ENCODE measurements at regions not wholly inside any gene's neighbourhood (a gene's known extent, or its start where the extent isn't known, plus 50 kb on each side); places are given as distances from the start of the nearest gene placed in this dataset.

- DNase-seq (ENCODE audit: low read depth): no peak
Observed at GRCh38 chr4:3852309-3852708, 86.1 kb downstream of the ADRA2C start.

GRCh38 chr4:3852711-3853110 lies 86.5 kb downstream of the ADRA2C start:
- no peak for DNase-seq (ENCODE audit: low read depth)

- DNase-seq (ENCODE audit: low read depth): no peak
Observed at GRCh38 chr4:3853388-3854035, 87.3 kb downstream of the ADRA2C start.

GRCh38 chr4:3854661-3855060 lies 88.5 kb downstream of the ADRA2C start:
- no peak for DNase-seq (ENCODE audit: low read depth)

GRCh38 chr4:3855646-3856045 lies 89.5 kb downstream of the ADRA2C start:
- DNase-seq (ENCODE audit: low read depth): no peak

- no peak for DNase-seq (ENCODE audit: low read depth)
Observed at GRCh38 chr4:3856604-3857204, 90.5 kb downstream of the ADRA2C start.

GRCh38 chr4:3857269-3857926 lies 91.2 kb downstream of the ADRA2C start:
- DNase-seq (ENCODE audit: low read depth): no peak

GRCh38 chr4:3858046-3858730 lies 92.0 kb downstream of the ADRA2C start:
- DNase-seq (ENCODE audit: low read depth): no peak

GRCh38 chr4:3858765-3859388 lies 92.7 kb downstream of the ADRA2C start:
- DNase-seq (ENCODE audit: low read depth): no peak

GRCh38 chr4:3859571-3859970 lies 93.4 kb downstream of the ADRA2C start:
- DNase-seq (ENCODE audit: low read depth): no peak

GRCh38 chr4:3860061-3860912 lies 94.1 kb downstream of the ADRA2C start:
- DNase-seq (ENCODE audit: low read depth): no peak

GRCh38 chr4:3860913-3861636 lies 94.9 kb downstream of the ADRA2C start:
- no peak for DNase-seq (ENCODE audit: low read depth)

- no peak for DNase-seq (ENCODE audit: low read depth)
Observed at GRCh38 chr4:3861720-3862639, 95.8 kb downstream of the ADRA2C start.

- no peak for DNase-seq (ENCODE audit: low read depth)
Observed at GRCh38 chr4:3862640-3863420, 96.6 kb downstream of the ADRA2C start.

GRCh38 chr4:3863841-3864741 lies 97.9 kb downstream of the ADRA2C start:
- DNase-seq (ENCODE audit: low read depth): no peak

- DNase-seq (ENCODE audit: low read depth): no peak
Observed at GRCh38 chr4:3864742-3865721, 98.8 kb downstream of the ADRA2C start.

Measured in HS-5 (cell line).